ENCODE measurements at regions not wholly inside any gene's neighbourhood (a gene's known extent, or its start where the extent isn't known, plus 50 kb on each side); places are given as distances from the start of the nearest gene placed in this dataset.

DNA sequence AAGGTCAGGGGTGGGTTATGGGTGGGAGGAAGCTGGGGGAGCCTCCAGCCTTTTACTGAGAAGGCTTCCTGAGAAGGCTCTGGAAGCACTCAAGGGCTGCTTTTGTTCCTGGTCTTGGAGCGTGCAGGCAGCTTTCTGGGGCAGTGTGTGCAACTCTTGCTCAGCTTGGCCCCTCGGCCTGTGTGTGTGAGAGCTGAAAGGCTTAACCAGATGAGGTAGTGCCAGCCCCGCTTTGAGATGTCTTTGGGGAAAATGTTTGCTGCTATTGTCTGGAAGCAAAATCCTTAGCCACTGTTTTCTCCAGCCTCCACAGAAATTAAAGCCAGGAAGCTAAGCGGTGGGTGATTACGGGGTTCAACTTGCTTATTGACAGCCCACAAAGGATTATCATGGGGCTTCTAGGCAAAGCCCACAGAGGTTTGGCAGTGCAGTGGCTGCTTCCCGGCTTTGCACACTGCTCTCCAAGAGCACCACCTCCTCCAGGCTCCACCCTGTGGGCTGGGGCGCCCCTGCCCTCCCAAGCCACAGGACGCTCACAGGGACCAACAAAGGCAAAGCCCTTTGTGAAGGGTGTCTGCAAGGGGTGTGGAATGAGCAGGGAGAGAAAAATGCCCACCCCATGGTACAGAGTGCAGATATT, 121.7 kb upstream of the TLE3 start:
- no peak overlapping the region for H2AK5ac ChIP-seq (ENCODE audit: low read depth, low read length)
- H3K9ac ChIP-seq (replicated peaks in 1 of 4; ENCODE audit: extremely low read depth in 1 of 4, low read depth in 3 of 4, low read length in 3 of 4), result no peak overlapping the region
- no peaks in the 10 kb centered on the region for H4K20me1 ChIP-seq (replicated peaks in 1 of 2; ENCODE audit: control insufficient read depth in 1 of 2, insufficient read depth in 2 of 2, low read length in 2 of 2)
- H2BK15ac ChIP-seq (ENCODE audit: low read length), result no peak overlapping the region
- H3K79me2 ChIP-seq (ENCODE audit: control insufficient read depth in 1 of 2, insufficient read depth in 2 of 2, low read length in 2 of 2), result no peaks in the 10 kb centered on the region
- H3K23ac ChIP-seq (ENCODE audit: insufficient read length), result no peak overlapping the region
- no peak for FAIRE-seq
- CTCF ChIA-PET (ENCODE audit: partially characterized antibody), result interaction anchor here (0.6 to 1.8 kb wide), 7 partner anchors 20 to 151 kb away, joined by 3 to 5 read pairs (median 3); no protein-coding TSS in a partner anchor
- no peak overlapping the region for H4K8ac ChIP-seq (ENCODE audit: extremely low read depth, insufficient read depth, low read length)
- TF ChIP-seq MAFK (IDR thresholded peaks at IDR 0.05; ENCODE audit: low read depth, low read length) (no peak), TEAD4 (IDR thresholded peaks at IDR 0.05; ENCODE audit: low read depth, low read length) (no peak), SUZ12 (IDR thresholded peaks at IDR 0.05; ENCODE audit: low read length) (no peak)
- no peak overlapping the region for H3K4me2 ChIP-seq (ENCODE audit: insufficient read depth in 1 of 2, low read depth in 2 of 2, low read length in 2 of 2)
- peak overlapping the region; percentile 65; the same call in 1 of the 2 replicates for H2AFZ ChIP-seq (ENCODE audit: low read length)
- H2BK12ac ChIP-seq (ENCODE audit: low read depth, low read length), result no peak overlapping the region
- no peak overlapping the region for H3K56ac ChIP-seq (replicated peaks; ENCODE audit: insufficient read length, low read depth, low read length)
- H3K4me1 ChIP-seq (replicated peaks in 1 of 4; ENCODE audit: control insufficient read depth in 3 of 4, insufficient read depth in 4 of 4, low read length in 3 of 4), result no peaks in the 10 kb centered on the region; a peak in 2 of 7 replicates
- H3K4ac ChIP-seq (replicated peaks; ENCODE audit: insufficient read length, low read depth, low read length), result no peak overlapping the region
- no peaks in the 10 kb centered on the region for H3K79me1 ChIP-seq (ENCODE audit: low read depth, low read length)
- POLR2A ChIA-PET (ENCODE audit: partially characterized antibody), result no interaction called here
- no peaks in the 10 kb centered on the region for H3K36me3 ChIP-seq (ENCODE audit: control insufficient read depth in 2 of 4, insufficient read depth in 4 of 4, low read length in 3 of 4)
- H2BK120ac ChIP-seq (replicated peaks; ENCODE audit: low read depth, low read length), result no peak overlapping the region
- no peak overlapping the region for H4K5ac ChIP-seq (ENCODE audit: insufficient read length, low read depth, low read length)
- no peak overlapping the region for H3K14ac ChIP-seq (ENCODE audit: insufficient read length)
- H4K91ac ChIP-seq (replicated peaks; ENCODE audit: insufficient read length, low read length), result no peak overlapping the region
- no peak for DNase-seq (ENCODE audit: low read depth in 1 of 2, low spot score in 2 of 2)
- no peak overlapping the region; the same call in 1 of the 2 replicates for H2BK5ac ChIP-seq (ENCODE audit: low read depth, low read length)
- H3K18ac ChIP-seq (ENCODE audit: extremely low read depth, low read length), result no peak overlapping the region
- no peak overlapping the region for H2BK20ac ChIP-seq (ENCODE audit: low read length)
- H3K4me3 ChIP-seq (ENCODE audit: extremely low read depth in 1 of 4, insufficient read depth in 2 of 4, low read depth in 3 of 4, low read length in 4 of 4), result no peak overlapping the region
- WGBS, 2 experiments (ENCODE audit: extremely low coverage in 1 of 2, insufficient coverage in 1 of 2, insufficient read length in 1 of 2, insufficient replicate concordance in 2 of 2, low coverage in 1 of 2, low lambda C conversion rate in 2 of 2, missing lambda C conversion rate in 1 of 2), result 80% methylated on average over 7 of the region's 8 CpGs; no CpG with 5 or more reads in 1 of the 2 experiments
- no peaks in the 10 kb centered on the region for H3K9me3 ChIP-seq (ENCODE audit: insufficient read depth in 2 of 2, low read depth in 1 of 2, low read length in 1 of 2)
- H3K27me3 ChIP-seq (replicated peaks in 1 of 4; ENCODE audit: control insufficient read depth in 3 of 4, extremely low read depth in 1 of 4, insufficient read depth in 3 of 4, low read length in 3 of 4), result no peaks in the 10 kb centered on the region
- no peaks in the 10 kb centered on the region for H3K23me2 ChIP-seq (ENCODE audit: low read depth, low read length)
- H3K27ac ChIP-seq (ENCODE audit: low read depth, low read length), result no peak overlapping the region

Data from H1 (cell line).